ENCODE measurements at regions not wholly inside any gene's neighbourhood (a gene's known extent, or its start where the extent isn't known, plus 50 kb on each side); places are given as distances from the start of the nearest gene placed in this dataset.

DNA sequence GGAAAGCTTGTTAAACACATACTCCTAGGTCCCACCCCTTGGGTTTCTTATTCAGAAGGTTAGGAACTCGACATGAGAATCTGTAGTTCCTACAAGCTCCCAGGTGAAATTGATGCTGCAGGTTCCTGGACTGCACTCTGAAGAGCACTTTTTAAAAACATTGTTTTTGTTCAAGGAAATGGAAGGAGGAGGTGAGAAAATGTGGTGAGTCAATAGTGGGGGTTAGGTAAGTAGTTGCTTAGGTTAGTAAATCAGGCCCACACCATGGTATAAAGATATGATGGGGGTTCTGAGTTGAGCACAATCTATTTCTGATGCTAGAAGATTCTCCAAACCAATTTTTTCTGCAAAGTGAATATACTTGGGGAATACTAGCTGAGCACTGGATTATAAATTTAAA lies 450.3 kb downstream of the CCDC91 start:
- TF ChIP-seq POLR2A (IDR thresholded peaks at IDR 0.05; ENCODE audit: low read length) (no peak), GATA1 (IDR thresholded peaks at IDR 0.05; ENCODE audit: low read depth, low read length) (no peak)

All from erythroblast (primary cell).